ENCODE measurements at regions not wholly inside any gene's neighbourhood (a gene's known extent, or its start where the extent isn't known, plus 50 kb on each side); places are given as distances from the start of the nearest gene placed in this dataset.

DNA sequence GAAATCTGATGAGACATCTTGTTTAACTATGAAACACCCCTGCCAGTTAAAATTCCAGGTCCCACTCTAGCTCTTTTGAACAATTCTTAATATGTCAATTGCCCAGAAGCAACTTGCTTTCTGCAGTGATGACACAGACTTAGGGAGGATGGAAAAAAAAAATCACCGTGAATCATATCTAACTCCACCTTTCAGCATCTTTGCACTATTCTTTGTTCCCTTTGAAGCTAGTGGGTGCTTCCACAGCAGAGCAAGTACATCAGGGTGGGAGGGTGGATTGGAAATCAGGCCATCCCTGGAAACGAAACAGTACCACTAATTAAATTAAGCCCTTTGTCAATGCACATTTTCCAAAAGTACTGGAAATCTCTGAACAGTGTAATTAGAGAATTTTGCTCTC is 324.3 kb upstream of the MEIS1 start (continued):
- no peak for TF ChIP-seq YY1 (IDR thresholded peaks at IDR 0.05; ENCODE audit: low read depth, low read length)

DNA sequence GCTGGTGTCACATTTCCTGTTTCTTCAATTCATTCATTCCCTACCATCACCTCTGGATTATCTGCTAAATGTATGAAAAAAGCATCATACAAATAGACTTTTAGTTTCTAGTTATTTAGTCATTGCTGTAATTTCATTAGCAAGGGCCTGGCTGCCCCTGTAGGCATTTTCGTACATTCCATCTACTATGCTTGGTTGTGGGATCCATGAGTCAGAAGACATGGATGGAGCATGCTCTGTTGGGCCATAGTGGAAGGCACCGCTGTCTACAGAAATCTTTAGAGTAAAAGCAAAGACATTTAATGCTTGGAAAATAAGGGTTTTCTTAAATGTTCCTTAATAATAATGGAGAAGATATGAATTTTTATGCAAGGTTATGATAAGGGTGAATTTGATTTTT is 324.8 kb upstream of the MEIS1 start:
- no peak overlapping the region for H3K56ac ChIP-seq (replicated peaks; ENCODE audit: insufficient read length, low read depth, low read length)
- H4K91ac ChIP-seq (replicated peaks; ENCODE audit: insufficient read length, low read length) = no peak overlapping the region
- no peak overlapping the region for H3K4me3 ChIP-seq (ENCODE audit: extremely low read depth in 1 of 4, insufficient read depth in 2 of 4, low read depth in 3 of 4, low read length in 4 of 4)
- H3K9ac ChIP-seq (replicated peaks in 1 of 4; ENCODE audit: extremely low read depth in 1 of 4, low read depth in 3 of 4, low read length in 3 of 4) = no peak overlapping the region
- 93% methylated on average over 2 of the region's 2 CpGs; no CpG with 5 or more reads in 1 of the 2 experiments for WGBS, 2 experiments (ENCODE audit: extremely low coverage in 1 of 2, insufficient coverage in 1 of 2, insufficient read length in 1 of 2, insufficient replicate concordance in 2 of 2, low coverage in 1 of 2, low lambda C conversion rate in 2 of 2, missing lambda C conversion rate in 1 of 2)
- H3K14ac ChIP-seq (ENCODE audit: insufficient read length) = no peak overlapping the region
- no peak overlapping the region for H2BK5ac ChIP-seq (ENCODE audit: low read depth, low read length)
- H3K36me3 ChIP-seq (ENCODE audit: control insufficient read depth in 2 of 4, insufficient read depth in 4 of 4, low read length in 3 of 4) = no peaks in the 10 kb centered on the region
- H3K4ac ChIP-seq (replicated peaks; ENCODE audit: insufficient read length, low read depth, low read length) = no peak overlapping the region
- H4K20me1 ChIP-seq (replicated peaks in 1 of 2; ENCODE audit: control insufficient read depth in 1 of 2, insufficient read depth in 2 of 2, low read length in 2 of 2) = no peaks in the 10 kb centered on the region
- peaks cover 0 to 2% (median 0%) of the 10 kb centered on the region in 4 experiments; a peak in 1 of 7 replicates for H3K4me1 ChIP-seq (replicated peaks in 1 of 4; ENCODE audit: control insufficient read depth in 3 of 4, insufficient read depth in 4 of 4, low read length in 3 of 4)
- no peaks in the 10 kb centered on the region for H3K79me2 ChIP-seq (ENCODE audit: control insufficient read depth in 1 of 2, insufficient read depth in 2 of 2, low read length in 2 of 2)
- H3K27me3 ChIP-seq (replicated peaks in 1 of 4; ENCODE audit: control insufficient read depth in 3 of 4, extremely low read depth in 1 of 4, insufficient read depth in 3 of 4, low read length in 3 of 4) = no peaks in the 10 kb centered on the region
- H2AK5ac ChIP-seq (ENCODE audit: low read depth, low read length) = no peak overlapping the region
- no peak overlapping the region for H2BK12ac ChIP-seq (ENCODE audit: low read depth, low read length)
- H2AFZ ChIP-seq (ENCODE audit: low read length) = no peak overlapping the region
- H3K18ac ChIP-seq (ENCODE audit: extremely low read depth, low read length) = no peak overlapping the region
- H2BK20ac ChIP-seq (ENCODE audit: low read length) = no peak overlapping the region
- no peak overlapping the region for H4K8ac ChIP-seq (ENCODE audit: extremely low read depth, insufficient read depth, low read length)
- no peaks in the 10 kb centered on the region for H3K9me3 ChIP-seq (ENCODE audit: insufficient read depth in 2 of 2, low read depth in 1 of 2, low read length in 1 of 2)
- CTCF ChIA-PET (ENCODE audit: partially characterized antibody) = no interaction called here
- no peak overlapping the region for H3K27ac ChIP-seq (ENCODE audit: low read depth, low read length)
- no peak overlapping the region for H2BK120ac ChIP-seq (replicated peaks; ENCODE audit: low read depth, low read length)
- FAIRE-seq (no peak), DNase-seq (ENCODE audit: low read depth in 1 of 2, low spot score in 2 of 2) (no peak)
- POLR2A ChIA-PET (ENCODE audit: partially characterized antibody) = no interaction called here
- no peak overlapping the region for H3K23ac ChIP-seq (ENCODE audit: insufficient read length)
- H3K79me1 ChIP-seq (ENCODE audit: low read depth, low read length) = no peaks in the 10 kb centered on the region; the same call in 1 of the 2 replicates
- no peak overlapping the region for H3K4me2 ChIP-seq (ENCODE audit: insufficient read depth in 1 of 2, low read depth in 2 of 2, low read length in 2 of 2)
- H3K23me2 ChIP-seq (ENCODE audit: low read depth, low read length) = no peaks in the 10 kb centered on the region
- no peak overlapping the region for H2BK15ac ChIP-seq (ENCODE audit: low read length)
- H4K5ac ChIP-seq (ENCODE audit: insufficient read length, low read depth, low read length) = no peak overlapping the region
- TF ChIP-seq, protein P1, sequence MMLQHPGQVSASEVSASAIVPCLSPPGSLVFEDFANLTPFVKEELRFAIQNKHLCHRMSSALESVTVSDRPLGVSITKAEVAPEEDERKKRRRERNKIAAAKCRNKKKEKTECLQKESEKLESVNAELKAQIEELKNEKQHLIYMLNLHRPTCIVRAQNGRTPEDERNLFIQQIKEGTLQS (IDR thresholded peaks at IDR 0.05; ENCODE audit: insufficient read depth, low read depth, low read length) = no peak
- TF ChIP-seq RXRA (IDR thresholded peaks at IDR 0.05; ENCODE audit: insufficient read depth, low read depth, low read length) (no peak), NRF1 (IDR thresholded peaks at IDR 0.05; ENCODE audit: low read depth, low read length) (no peak), BCL11A (IDR thresholded peaks at IDR 0.05; ENCODE audit: low read depth in 2 of 2, low read length in 2 of 2) (no peak), KDM5A (IDR thresholded peaks at IDR 0.05; ENCODE audit: low read length) (no peak), SIN3A (conservative IDR thresholded peaks at IDR 0.05 in 1 of 2, IDR thresholded peaks at IDR 0.05 in 1 of 2; ENCODE audit: low read depth in 1 of 2, low read length in 2 of 2) (no peak), BRCA1 (IDR thresholded peaks at IDR 0.05; ENCODE audit: low read depth, low read length) (no peak), SUZ12 (IDR thresholded peaks at IDR 0.05; ENCODE audit: low read length) (no peak)
